ENCODE measurements at regions not wholly inside any gene's neighbourhood (a gene's known extent, or its start where the extent isn't known, plus 50 kb on each side); places are given as distances from the start of the nearest gene placed in this dataset.

DNA sequence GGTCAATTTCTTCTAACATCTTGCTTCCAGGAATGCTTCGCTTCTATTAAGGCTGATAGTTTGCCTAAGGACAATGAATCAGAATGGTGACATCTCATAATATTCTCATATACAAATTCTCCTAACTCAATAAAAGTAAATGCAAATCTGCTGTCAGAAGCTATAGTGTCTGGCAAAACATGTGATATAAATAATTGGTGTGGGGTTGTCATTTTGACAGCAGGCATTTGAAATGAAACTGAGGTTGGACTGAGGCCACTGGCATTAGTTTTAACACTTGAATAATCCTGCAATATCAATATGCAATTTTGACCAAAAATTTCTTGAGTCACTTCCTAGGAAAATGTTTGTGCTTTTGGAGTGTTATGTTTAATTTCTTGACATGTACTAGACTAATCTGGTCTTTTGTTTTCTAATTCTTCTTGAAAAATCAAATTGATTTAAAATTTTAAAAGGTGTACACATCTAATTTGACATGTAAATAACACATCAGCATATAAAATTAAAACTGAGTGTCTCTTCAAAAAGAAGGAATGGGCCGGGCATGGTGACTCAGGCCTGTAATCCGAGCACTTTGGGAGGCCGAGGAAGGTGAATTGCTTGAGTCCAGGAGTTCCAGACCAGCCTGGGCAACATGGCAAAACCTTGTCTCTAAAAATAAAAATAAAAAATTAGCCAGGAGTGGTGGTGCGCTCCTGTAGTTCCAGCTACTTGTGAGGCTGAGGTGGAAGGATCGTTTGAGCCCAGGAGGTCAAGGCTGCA lies 92.3 kb upstream of the BTG1 start:
- no peaks in the 10 kb centered on the region for H3K9me3 ChIP-seq (ENCODE audit: control insufficient read depth, insufficient read depth, low read depth, low read length)
- TF ChIP-seq ZNF530 (tag by site-specific recombination; IDR thresholded peaks at IDR 0.05; ENCODE audit: low read depth) = no peak
- TF ChIP-seq, protein P1, sequence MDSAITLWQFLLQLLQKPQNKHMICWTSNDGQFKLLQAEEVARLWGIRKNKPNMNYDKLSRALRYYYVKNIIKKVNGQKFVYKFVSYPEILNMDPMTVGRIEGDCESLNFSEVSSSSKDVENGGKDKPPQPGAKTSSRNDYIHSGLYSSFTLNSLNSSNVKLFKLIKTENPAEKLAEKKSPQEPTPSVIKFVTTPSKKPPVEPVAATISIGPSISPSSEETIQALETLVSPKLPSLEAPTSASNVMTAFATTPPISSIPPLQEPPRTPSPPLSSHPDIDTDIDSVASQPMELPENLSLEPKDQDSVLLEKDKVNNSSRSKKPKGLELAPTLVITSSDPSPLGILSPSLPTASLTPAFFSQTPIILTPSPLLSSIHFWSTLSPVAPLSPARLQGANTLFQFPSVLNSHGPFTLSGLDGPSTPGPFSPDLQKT (IDR thresholded peaks at IDR 0.05; ENCODE audit: borderline replicate concordance, low read depth, low read length) = no peak
- TF ChIP-seq, protein P2, sequence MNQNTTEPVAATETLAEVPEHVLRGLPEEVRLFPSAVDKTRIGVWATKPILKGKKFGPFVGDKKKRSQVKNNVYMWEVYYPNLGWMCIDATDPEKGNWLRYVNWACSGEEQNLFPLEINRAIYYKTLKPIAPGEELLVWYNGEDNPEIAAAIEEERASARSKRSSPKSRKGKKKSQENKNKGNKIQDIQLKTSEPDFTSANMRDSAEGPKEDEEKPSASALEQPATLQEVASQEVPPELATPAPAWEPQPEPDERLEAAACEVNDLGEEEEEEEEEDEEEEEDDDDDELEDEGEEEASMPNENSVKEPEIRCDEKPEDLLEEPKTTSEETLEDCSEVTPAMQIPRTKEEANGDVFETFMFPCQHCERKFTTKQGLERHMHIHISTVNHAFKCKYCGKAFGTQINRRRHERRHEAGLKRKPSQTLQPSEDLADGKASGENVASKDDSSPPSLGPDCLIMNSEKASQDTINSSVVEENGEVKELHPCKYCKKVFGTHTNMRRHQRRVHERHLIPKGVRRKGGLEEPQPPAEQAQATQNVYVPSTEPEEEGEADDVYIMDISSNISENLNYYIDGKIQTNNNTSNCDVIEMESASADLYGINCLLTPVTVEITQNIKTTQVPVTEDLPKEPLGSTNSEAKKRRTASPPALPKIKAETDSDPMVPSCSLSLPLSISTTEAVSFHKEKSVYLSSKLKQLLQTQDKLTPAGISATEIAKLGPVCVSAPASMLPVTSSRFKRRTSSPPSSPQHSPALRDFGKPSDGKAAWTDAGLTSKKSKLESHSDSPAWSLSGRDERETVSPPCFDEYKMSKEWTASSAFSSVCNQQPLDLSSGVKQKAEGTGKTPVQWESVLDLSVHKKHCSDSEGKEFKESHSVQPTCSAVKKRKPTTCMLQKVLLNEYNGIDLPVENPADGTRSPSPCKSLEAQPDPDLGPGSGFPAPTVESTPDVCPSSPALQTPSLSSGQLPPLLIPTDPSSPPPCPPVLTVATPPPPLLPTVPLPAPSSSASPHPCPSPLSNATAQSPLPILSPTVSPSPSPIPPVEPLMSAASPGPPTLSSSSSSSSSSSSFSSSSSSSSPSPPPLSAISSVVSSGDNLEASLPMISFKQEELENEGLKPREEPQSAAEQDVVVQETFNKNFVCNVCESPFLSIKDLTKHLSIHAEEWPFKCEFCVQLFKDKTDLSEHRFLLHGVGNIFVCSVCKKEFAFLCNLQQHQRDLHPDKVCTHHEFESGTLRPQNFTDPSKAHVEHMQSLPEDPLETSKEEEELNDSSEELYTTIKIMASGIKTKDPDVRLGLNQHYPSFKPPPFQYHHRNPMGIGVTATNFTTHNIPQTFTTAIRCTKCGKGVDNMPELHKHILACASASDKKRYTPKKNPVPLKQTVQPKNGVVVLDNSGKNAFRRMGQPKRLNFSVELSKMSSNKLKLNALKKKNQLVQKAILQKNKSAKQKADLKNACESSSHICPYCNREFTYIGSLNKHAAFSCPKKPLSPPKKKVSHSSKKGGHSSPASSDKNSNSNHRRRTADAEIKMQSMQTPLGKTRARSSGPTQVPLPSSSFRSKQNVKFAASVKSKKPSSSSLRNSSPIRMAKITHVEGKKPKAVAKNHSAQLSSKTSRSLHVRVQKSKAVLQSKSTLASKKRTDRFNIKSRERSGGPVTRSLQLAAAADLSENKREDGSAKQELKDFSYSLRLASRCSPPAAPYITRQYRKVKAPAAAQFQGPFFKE (tag by site-specific recombination; IDR thresholded peaks at IDR 0.05; ENCODE audit: borderline replicate concordance) = no peak
- TF ChIP-seq ZNF792 (tag by site-specific recombination; IDR thresholded peaks at IDR 0.05) = no peak
- TF ChIP-seq, protein P3, sequence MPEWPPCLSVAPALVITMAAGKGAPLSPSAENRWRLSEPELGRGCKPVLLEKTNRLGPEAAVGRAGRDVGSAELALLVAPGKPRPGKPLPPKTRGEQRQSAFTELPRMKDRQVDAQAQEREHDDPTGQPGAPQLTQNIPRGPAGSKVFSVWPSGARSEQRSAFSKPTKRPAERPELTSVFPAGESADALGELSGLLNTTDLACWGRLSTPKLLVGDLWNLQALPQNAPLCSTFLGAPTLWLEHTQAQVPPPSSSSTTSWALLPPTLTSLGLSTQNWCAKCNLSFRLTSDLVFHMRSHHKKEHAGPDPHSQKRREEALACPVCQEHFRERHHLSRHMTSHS (tag by site-specific recombination; IDR thresholded peaks at IDR 0.05) = no peak
- no peak for TF ChIP-seq BCL11B (tag by site-specific recombination; IDR thresholded peaks at IDR 0.05; ENCODE audit: low read depth)
- no peak for TF ChIP-seq KLF10 (tag by site-specific recombination; IDR thresholded peaks at IDR 0.05)
- ChIA-PET POLR2A (no interaction called here), CTCF (interaction anchor here (0.6 to 0.7 kb wide), 2 partner anchors 180 to 208 kb away, joined by 3 read pairs; no protein-coding TSS in a partner anchor)
- H3K4me1 ChIP-seq (ENCODE audit: control insufficient read depth, insufficient read depth, low read length) = no peaks in the 10 kb centered on the region
- no peaks in the 10 kb centered on the region for H3K36me3 ChIP-seq (ENCODE audit: control insufficient read depth in 2 of 2, insufficient read depth in 1 of 2, low read length in 2 of 2)
- H3K4me3 ChIP-seq (ENCODE audit: low read depth, low read length) = no peak overlapping the region
- H3K27ac ChIP-seq (ENCODE audit: extremely low read depth, low read depth, low read length) = no peak overlapping the region

DNA sequence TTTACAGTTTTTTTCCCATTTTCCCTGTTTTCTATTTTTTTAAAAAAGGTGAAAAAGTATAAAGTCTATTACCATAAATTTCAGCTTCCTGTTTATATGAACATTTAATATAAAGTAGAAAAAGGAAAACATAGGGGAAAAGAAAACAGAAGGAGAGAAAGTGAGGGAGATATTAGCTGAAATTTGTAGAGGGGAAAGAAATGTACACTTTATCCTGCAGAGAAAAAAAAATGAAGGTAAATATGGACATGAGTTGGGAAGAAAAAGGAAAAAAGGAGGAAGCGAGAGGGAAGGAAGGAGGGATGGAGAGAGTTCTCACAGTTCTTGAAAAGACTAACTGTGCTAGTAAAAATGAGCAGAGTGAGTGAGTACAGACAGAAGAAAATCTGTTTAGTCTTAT lies 91.6 kb upstream of the BTG1 start:
- Histone ChIP-seq H3K9me3 (ENCODE audit: control insufficient read depth, insufficient read depth, low read depth, low read length) (no peaks in the 10 kb centered on the region), H3K36me3 (ENCODE audit: control insufficient read depth in 2 of 2, insufficient read depth in 1 of 2, low read length in 2 of 2) (no peaks in the 10 kb centered on the region), H3K4me3 (ENCODE audit: low read depth, low read length) (no peak overlapping the region), H3K4me1 (ENCODE audit: control insufficient read depth, insufficient read depth, low read length) (no peaks in the 10 kb centered on the region), H3K27ac (ENCODE audit: extremely low read depth, low read depth, low read length) (no peak overlapping the region)
- TF ChIP-seq, protein P4, sequence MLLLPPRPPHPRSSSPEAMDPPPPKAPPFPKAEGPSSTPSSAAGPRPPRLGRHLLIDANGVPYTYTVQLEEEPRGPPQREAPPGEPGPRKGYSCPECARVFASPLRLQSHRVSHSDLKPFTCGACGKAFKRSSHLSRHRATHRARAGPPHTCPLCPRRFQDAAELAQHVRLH (tag by site-specific recombination; IDR thresholded peaks at IDR 0.05) = no peak
- TF ChIP-seq, protein P5, sequence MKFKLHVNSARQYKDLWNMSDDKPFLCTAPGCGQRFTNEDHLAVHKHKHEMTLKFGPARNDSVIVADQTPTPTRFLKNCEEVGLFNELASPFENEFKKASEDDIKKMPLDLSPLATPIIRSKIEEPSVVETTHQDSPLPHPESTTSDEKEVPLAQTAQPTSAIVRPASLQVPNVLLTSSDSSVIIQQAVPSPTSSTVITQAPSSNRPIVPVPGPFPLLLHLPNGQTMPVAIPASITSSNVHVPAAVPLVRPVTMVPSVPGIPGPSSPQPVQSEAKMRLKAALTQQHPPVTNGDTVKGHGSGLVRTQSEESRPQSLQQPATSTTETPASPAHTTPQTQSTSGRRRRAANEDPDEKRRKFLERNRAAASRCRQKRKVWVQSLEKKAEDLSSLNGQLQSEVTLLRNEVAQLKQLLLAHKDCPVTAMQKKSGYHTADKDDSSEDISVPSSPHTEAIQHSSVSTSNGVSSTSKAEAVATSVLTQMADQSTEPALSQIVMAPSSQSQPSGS (tag by site-specific recombination; IDR thresholded peaks at IDR 0.05; ENCODE audit: low read depth) = no peak
- TF ChIP-seq ZNF596 (tag by site-specific recombination; IDR thresholded peaks at IDR 0.05) = no peak
- TF ChIP-seq ZNF239 (tag by site-specific recombination; IDR thresholded peaks at IDR 0.05) = no peak
- no peak for TF ChIP-seq ZNF423 (tag by site-specific recombination; IDR thresholded peaks at IDR 0.05)
- no peak for TF ChIP-seq ZNF677 (tag by site-specific recombination; IDR thresholded peaks at IDR 0.05)
- no peak for TF ChIP-seq TCF7L2 (IDR thresholded peaks at IDR 0.05; ENCODE audit: borderline replicate concordance, low read depth, low read length)
- no peak for TF ChIP-seq ZNF311 (tag by site-specific recombination; IDR thresholded peaks at IDR 0.05; ENCODE audit: borderline replicate concordance)
- TF ChIP-seq RBAK (tag by site-specific recombination; IDR thresholded peaks at IDR 0.05) = no peak
- TF ChIP-seq IKZF3 (tag by site-specific recombination; IDR thresholded peaks at IDR 0.05) = no peak
- no peak for TF ChIP-seq ZNF324 (tag by site-specific recombination; IDR thresholded peaks at IDR 0.05)
- no peak for TF ChIP-seq ZNF132 (tag by site-specific recombination; IDR thresholded peaks at IDR 0.05; ENCODE audit: borderline replicate concordance)
- no peak for TF ChIP-seq ZNF837 (tag by site-specific recombination; IDR thresholded peaks at IDR 0.05)
- no peak for TF ChIP-seq ZNF24 (tag by site-specific recombination; IDR thresholded peaks at IDR 0.05)
- TF ChIP-seq KLF1 (tag by site-specific recombination; IDR thresholded peaks at IDR 0.05) = no peak
- ChIA-PET POLR2A (no interaction called here), CTCF (interaction anchor here (0.6 kb wide), 2 partner anchors 27 to 181 kb away, joined by 3 read pairs; no protein-coding TSS in a partner anchor)
